AG10803 (cell line): ENCODE measurements at regions not wholly inside any gene's neighbourhood (a gene's known extent, or its start where the extent isn't known, plus 50 kb on each side); places are given as distances from the start of the nearest gene placed in this dataset.
A peak's percentile ranks its signal among the peaks of the same experiment; 100 is the strongest.

Source experiments
- DNase-seq: peaks from one replicate; pipeline ENCODE4 v3.0.0; 2010; ENCODE audit warnings: low read depth
- H3K4me3 ChIP-seq: 2 replicates; pipeline ENCODE4 v1.5.1; 2011; ENCODE audit warnings: mild to moderate bottlenecking, low read length, control low read depth
- CTCF ChIP-seq: conservative IDR thresholded peaks from 2 replicates; pipeline ENCODE4 v1.5.1; 2011; ENCODE audit warnings: mild to moderate bottlenecking, low read length, control low read depth, inconsistent platforms

GRCh38 chr13:74869846-74870245, 612.1 kb downstream of the TBC1D4 start:
- DNase-seq = no peak
- no peak for TF ChIP-seq CTCF
- no peak overlapping the region for H3K4me3 ChIP-seq

- TF ChIP-seq CTCF = no peak
- H3K4me3 ChIP-seq = no peak overlapping the region
- DNase-seq = peak; percentile 60
Observed at GRCh38 chr13:74868049-74868448, 613.9 kb downstream of the TBC1D4 start.

GRCh38 chr13:74867460-74867859, 614.5 kb downstream of the TBC1D4 start:
- H3K4me3 ChIP-seq = no peak overlapping the region
- TF ChIP-seq CTCF = no peak
- DNase-seq = peak; percentile 33

GRCh38 chr13:74866101-74866500, 615.9 kb downstream of the TBC1D4 start:
- no peak for TF ChIP-seq CTCF
- H3K4me3 ChIP-seq = no peak overlapping the region
- DNase-seq = peak; percentile 12

GRCh38 chr13:74865656-74866055, 616.3 kb downstream of the TBC1D4 start:
- no peak overlapping the region for H3K4me3 ChIP-seq
- no peak for TF ChIP-seq CTCF
- no peak for DNase-seq

- DNase-seq = no peak
- no peak for TF ChIP-seq CTCF
- no peak overlapping the region for H3K4me3 ChIP-seq
Observed at GRCh38 chr13:74860789-74861188, 621.2 kb downstream of the TBC1D4 start.

GRCh38 chr13:74850893-74851292, 631.1 kb downstream of the TBC1D4 start:
- DNase-seq = no peak
- H3K4me3 ChIP-seq = no peak overlapping the region
- no peak for TF ChIP-seq CTCF
